ENCODE measurements at regions not wholly inside any gene's neighbourhood (a gene's known extent, or its start where the extent isn't known, plus 50 kb on each side); places are given as distances from the start of the nearest gene placed in this dataset.
A peak's percentile ranks its signal among the peaks of the same experiment; 100 is the strongest.

DNA sequence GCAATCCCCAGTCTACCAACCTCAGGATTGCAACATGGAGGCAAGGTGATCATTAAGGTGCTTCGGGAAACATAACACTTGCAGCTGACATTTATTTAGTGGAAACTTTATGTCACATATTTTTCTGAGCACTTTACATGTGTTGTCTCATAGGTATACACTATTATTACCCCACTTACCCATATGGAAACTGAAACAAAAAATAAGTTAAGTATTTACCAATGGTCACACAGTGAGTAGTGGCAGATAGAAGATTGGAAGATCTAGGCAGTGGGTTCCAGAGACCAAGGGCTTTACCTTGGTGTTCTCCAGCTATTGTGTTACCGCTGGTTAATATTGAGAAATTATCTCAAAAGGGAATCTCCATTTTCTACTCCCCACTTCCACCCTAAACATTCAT, 1279.1 kb upstream of the SORCS1 start:
- Histone ChIP-seq H3K4me3 (no peak overlapping the region), H3K9me3 (no peaks in the 10 kb centered on the region), H3K4me1 (ENCODE audit: low read depth) (no peaks in the 10 kb centered on the region), H3K36me3 (ENCODE audit: low read depth) (no peaks in the 10 kb centered on the region)
- ATAC-seq (no peak), DNase-seq (no peak)
- TF ChIP-seq, protein P1, sequence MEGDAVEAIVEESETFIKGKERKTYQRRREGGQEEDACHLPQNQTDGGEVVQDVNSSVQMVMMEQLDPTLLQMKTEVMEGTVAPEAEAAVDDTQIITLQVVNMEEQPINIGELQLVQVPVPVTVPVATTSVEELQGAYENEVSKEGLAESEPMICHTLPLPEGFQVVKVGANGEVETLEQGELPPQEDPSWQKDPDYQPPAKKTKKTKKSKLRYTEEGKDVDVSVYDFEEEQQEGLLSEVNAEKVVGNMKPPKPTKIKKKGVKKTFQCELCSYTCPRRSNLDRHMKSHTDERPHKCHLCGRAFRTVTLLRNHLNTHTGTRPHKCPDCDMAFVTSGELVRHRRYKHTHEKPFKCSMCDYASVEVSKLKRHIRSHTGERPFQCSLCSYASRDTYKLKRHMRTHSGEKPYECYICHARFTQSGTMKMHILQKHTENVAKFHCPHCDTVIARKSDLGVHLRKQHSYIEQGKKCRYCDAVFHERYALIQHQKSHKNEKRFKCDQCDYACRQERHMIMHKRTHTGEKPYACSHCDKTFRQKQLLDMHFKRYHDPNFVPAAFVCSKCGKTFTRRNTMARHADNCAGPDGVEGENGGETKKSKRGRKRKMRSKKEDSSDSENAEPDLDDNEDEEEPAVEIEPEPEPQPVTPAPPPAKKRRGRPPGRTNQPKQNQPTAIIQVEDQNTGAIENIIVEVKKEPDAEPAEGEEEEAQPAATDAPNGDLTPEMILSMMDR (IDR thresholded peaks at IDR 0.05), result no peak
- intact Hi-C loops (cut with DNase I, micrococcal nuclease), result no loop called here

DNA sequence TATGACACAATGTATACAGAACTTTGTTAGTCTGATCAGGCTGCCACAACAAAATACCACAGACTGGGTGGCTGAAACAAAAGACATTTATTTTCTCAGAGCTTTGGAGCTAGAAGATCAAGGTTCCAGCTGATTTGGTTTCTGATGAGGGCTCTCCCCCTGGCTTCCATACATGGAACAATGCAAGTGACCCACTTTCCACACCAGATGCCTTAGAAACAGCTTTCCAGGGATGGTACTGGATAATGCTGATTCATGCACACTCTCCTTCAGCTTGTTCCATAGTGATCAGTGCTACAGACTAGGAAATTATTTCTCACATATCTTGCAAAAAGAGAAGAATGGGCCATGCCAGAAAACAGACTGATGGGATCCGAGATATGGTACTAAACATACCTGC, 1274.9 kb upstream of the SORCS1 start:
- TF ChIP-seq, protein P1 (IDR thresholded peaks at IDR 0.05), result no peak
- Histone ChIP-seq H3K4me3 (no peak overlapping the region), H3K4me1 (ENCODE audit: low read depth) (no peaks in the 10 kb centered on the region), H3K9me3 (no peaks in the 10 kb centered on the region), H3K36me3 (ENCODE audit: low read depth) (no peaks in the 10 kb centered on the region)
- DNase-seq (no peak), ATAC-seq (no peak)
- intact Hi-C loops (cut with DNase I, micrococcal nuclease), result no loop called here

DNA sequence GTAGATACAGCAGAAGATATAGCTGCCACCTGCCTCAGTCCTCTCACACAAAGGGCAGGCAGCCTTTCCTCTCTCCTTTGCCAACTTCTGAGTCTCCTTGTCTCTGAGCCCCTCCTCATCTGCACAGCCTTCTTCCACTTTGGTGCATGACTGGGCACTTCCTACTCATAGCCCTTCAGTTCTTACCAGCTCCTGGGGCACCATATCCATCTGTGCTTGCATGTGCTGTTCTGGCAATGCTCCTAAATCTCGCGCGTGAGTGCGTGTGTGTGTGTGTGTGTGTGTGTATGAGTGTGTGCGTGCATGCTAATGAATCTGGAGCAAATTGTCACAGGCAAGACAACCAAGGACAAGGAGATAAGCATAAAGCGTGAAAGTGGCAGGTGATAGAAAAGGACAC, 1271.6 kb upstream of the SORCS1 start:
- TF ChIP-seq, protein P1 (IDR thresholded peaks at IDR 0.05), result no peak
- intact Hi-C loops (cut with DNase I, micrococcal nuclease), result no loop called here
- ATAC-seq, result no peak

DNA sequence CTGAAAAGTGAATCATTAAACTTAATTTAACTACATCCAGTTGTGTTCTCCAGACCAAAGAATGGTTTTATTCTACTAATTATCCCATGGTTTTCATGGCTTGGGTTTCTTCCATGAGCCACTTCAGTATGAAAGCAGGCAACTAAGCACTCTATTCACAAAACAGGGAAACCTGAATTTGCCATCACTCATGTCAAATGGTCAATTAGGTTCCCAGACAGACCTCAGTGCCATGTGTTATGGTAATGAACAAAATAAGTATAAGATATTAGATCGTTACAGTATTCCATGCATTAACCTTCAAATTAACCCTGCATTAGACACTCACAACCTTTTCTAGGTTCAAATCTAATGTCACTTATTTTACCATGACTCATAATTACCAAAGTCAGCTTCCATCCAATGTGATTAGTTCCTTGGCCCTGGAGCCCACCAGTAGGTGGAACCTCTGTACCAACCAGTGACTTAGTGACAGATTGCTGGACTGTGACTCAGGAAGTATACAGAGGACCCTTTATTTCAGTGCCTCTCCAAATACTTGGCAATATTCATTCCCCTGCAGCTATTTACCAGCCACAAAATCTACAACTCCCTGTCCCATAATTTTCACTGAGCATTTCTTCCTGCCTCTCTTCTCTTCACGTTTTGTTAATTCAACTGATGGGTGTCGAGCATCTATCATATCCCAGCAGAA, 1270.2 kb upstream of the SORCS1 start:
- Histone ChIP-seq H3K9me3 (no peaks in the 10 kb centered on the region), H3K4me1 (ENCODE audit: low read depth) (no peaks in the 10 kb centered on the region), H3K36me3 (ENCODE audit: low read depth) (no peaks in the 10 kb centered on the region), H3K4me3 (no peak overlapping the region)
- intact Hi-C loops (cut with DNase I, micrococcal nuclease), result no loop called here
- TF ChIP-seq, protein P1 (IDR thresholded peaks at IDR 0.05), result no peak
- no peak for ATAC-seq
- no peak for DNase-seq

More for the DNA sequence above, 1271.6 kb upstream of the SORCS1 start:
- DNase-seq, result no peak
- Histone ChIP-seq H3K4me3 (no peak overlapping the region), H3K36me3 (ENCODE audit: low read depth) (no peaks in the 10 kb centered on the region), H3K9me3 (no peaks in the 10 kb centered on the region), H3K4me1 (ENCODE audit: low read depth) (no peaks in the 10 kb centered on the region)

DNA sequence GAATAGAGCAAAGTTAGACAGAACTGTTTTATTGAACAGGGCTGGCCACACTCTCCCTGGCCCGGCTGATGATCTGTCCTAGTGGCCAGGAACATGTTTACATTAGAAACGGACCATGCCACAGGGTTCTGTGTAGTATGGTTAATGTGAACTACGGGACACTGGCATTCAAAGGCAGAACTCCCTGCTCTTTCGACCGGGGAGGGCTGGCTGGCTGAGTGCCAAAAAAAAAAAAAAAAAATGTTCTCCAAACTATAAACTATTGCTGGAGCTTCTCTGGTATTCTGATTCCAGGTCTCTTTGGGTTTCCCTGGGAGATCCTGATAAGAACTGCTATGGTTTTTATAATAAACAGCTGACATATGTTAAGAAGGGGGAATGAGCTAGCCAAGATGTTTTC, 1262.6 kb upstream of the SORCS1 start:
- Histone ChIP-seq H3K4me1 (ENCODE audit: low read depth) (no peaks in the 10 kb centered on the region), H3K9me3 (no peaks in the 10 kb centered on the region), H3K4me3 (no peak overlapping the region), H3K36me3 (ENCODE audit: low read depth) (no peaks in the 10 kb centered on the region)
- intact Hi-C loops (cut with DNase I, micrococcal nuclease), result no loop called here
- ATAC-seq, result peak; percentile 22
- TF ChIP-seq, protein P1 (IDR thresholded peaks at IDR 0.05), result no peak
- DNase-seq, result no peak

All from mucosa of descending colon (tissue), 3 donors.